ENCODE measurements at regions not wholly inside any gene's neighbourhood (a gene's known extent, or its start where the extent isn't known, plus 50 kb on each side); places are given as distances from the start of the nearest gene placed in this dataset.
"Not testable (repeated sequence)": the region's sequence is repeated elsewhere in the genome, so short reads cannot be mapped to it uniquely, and the experiment has no call there.

DNA sequence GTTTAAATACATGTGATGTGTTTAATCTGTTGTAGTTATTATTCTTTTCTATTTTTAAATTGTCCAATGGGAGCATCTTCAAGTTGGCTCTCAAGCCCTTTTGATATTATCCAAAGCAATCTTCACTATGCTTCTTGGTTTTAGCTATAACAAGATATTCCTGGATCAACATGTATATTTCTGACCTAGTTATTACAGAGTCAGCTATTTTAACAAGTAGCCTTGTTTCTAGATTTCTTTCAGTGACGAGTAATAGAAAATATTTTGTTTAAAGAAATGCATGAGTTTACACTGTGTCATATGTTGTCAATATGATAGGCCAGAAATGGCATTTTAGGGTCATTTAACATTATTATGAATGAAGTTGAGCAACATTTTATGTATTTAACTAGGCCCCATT is 421.8 kb upstream of the MAP2 start:
- no peak for DNase-seq
- intact Hi-C loops (cut with DNase I; ENCODE audit: low total_unique reads) = no loop called here
- H3K4me3 ChIP-seq = no peak overlapping the region
- no peaks in the 10 kb centered on the region for H3K4me1 ChIP-seq
- H3K27me3 ChIP-seq = no peaks in the 10 kb centered on the region
- no peaks in the 10 kb centered on the region for H3K36me3 ChIP-seq
- TF ChIP-seq, protein P1, sequence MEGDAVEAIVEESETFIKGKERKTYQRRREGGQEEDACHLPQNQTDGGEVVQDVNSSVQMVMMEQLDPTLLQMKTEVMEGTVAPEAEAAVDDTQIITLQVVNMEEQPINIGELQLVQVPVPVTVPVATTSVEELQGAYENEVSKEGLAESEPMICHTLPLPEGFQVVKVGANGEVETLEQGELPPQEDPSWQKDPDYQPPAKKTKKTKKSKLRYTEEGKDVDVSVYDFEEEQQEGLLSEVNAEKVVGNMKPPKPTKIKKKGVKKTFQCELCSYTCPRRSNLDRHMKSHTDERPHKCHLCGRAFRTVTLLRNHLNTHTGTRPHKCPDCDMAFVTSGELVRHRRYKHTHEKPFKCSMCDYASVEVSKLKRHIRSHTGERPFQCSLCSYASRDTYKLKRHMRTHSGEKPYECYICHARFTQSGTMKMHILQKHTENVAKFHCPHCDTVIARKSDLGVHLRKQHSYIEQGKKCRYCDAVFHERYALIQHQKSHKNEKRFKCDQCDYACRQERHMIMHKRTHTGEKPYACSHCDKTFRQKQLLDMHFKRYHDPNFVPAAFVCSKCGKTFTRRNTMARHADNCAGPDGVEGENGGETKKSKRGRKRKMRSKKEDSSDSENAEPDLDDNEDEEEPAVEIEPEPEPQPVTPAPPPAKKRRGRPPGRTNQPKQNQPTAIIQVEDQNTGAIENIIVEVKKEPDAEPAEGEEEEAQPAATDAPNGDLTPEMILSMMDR (IDR thresholded peaks at IDR 0.05) = no peak
- no peak for TF ChIP-seq POLR2A (IDR thresholded peaks at IDR 0.05)
- H3K9me3 ChIP-seq = no peaks in the 10 kb centered on the region
- no peak overlapping the region for H3K27ac ChIP-seq

DNA sequence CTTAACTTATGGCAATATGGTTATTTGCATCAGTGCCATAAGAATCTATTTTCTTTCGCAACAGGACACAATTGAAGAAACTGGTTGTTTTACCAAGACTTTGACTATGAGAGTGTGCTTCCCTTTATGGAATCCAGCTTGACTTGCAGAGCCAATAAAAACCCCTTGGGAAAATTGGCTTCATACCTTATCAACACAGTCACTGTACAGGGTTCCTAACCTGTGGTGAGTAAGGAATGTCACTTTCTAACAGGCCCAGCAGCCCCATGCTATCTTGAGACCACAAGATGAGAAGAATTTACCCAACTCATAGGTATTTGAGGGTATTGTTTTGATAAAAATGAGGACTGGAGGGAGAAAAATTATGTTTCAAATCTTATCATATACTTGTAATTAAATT is 418.5 kb upstream of the MAP2 start:
- DNase-seq = no peak
- Histone ChIP-seq H3K27ac (no peak overlapping the region), H3K36me3 (no peaks in the 10 kb centered on the region), H3K4me3 (no peak overlapping the region), H3K27me3 (no peaks in the 10 kb centered on the region), H3K4me1 (no peaks in the 10 kb centered on the region), H3K9me3 (no peaks in the 10 kb centered on the region)
- intact Hi-C loops (cut with DNase I; ENCODE audit: low total_unique reads) = no loop called here
- no peak for TF ChIP-seq POLR2A (IDR thresholded peaks at IDR 0.05)
- TF ChIP-seq, protein P1 (IDR thresholded peaks at IDR 0.05) = no peak

DNA sequence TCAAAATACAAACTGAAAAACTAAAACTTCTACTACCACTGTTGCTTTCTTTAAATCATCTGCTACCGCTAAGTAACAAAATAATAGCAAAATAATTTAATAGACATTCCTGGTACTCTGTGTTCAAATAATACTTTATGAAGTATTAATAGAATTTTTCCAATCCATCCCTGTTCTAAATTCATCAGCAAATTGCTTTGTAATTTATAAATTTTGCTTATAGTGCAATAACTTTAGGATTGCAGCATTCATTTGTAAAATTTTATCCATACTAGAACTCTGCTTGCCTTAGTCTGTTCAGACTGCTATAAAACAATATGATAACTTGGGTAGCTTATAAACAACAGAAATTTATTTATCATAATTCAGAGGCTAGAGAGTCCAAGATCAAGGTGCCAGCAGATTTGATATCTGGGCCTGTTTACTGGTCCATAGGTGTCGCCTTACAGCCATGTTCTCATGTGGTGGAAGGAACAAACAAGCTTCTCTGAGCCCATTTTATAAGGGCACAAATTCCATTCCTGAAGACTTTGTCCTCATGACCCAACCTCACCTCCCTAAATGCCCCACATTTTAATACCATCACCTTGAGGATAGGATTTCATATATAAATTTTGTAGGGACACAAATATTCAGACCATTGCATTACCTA is 415.1 kb upstream of the MAP2 start:
- Histone ChIP-seq H3K36me3 (no peaks in the 10 kb centered on the region), H3K27ac (no peak overlapping the region), H3K4me3 (no peak overlapping the region), H3K9me3 (no peaks in the 10 kb centered on the region), H3K4me1 (no peaks in the 10 kb centered on the region), H3K27me3 (no peaks in the 10 kb centered on the region)
- TF ChIP-seq POLR2A (IDR thresholded peaks at IDR 0.05) = no peak
- TF ChIP-seq, protein P1 (IDR thresholded peaks at IDR 0.05) = no peak
- intact Hi-C loops (cut with DNase I; ENCODE audit: low total_unique reads) = no loop called here
- no peak for DNase-seq

DNA sequence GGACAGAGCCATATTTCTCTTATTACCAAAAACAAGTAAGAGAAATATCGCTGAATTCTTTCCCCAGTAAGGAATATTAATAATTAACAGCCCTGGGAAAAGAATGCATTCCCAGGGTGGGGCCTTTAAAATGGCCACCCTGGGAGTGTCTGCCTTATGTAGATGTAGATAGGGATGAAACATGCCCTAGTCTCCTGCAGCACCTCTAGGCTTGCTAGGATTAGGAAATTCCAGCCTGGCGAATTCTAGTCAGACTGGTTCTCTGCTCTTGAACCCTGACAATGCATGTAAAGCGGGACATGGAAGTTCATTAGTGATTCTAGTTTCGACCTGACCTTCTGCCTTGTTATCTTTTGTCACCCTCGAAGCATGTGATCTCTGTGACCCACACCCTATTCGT is 405.2 kb upstream of the MAP2 start:
- H3K27me3 ChIP-seq; H3K9me3 ChIP-seq; H3K4me1 ChIP-seq; H3K27ac ChIP-seq; intact Hi-C loops (cut with DNase I; ENCODE audit: low total_unique reads); DNase-seq; H3K36me3 ChIP-seq; H3K4me3 ChIP-seq: not testable (repeated sequence)

DNA sequence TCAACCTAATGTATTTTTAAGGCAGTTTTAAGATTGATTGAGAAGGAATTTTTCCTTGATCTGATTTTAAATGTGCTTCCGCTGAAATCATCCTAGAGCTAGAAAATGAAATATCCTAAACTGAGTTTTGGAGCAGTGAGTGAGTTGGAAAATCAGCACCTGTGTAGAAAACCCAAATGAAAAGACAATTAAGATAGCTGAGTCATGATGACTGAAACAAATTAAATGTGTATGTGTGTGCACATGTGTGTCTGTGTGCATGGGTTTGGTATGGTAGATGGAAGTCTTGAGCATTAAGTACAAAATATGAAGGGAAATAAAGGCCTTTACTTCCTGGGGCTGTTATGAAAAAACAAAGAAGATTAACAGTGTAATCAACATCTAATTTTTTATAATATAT is 394.6 kb upstream of the MAP2 start:
- no peak for DNase-seq
- Histone ChIP-seq H3K36me3 (no peaks in the 10 kb centered on the region), H3K4me3 (no peak overlapping the region), H3K9me3 (no peaks in the 10 kb centered on the region), H3K27me3 (no peaks in the 10 kb centered on the region), H3K4me1 (no peaks in the 10 kb centered on the region), H3K27ac (no peak overlapping the region)
- no peak for TF ChIP-seq POLR2A (IDR thresholded peaks at IDR 0.05)
- TF ChIP-seq, protein P1 (IDR thresholded peaks at IDR 0.05) = no peak
- intact Hi-C loops (cut with DNase I; ENCODE audit: low total_unique reads) = no loop called here

DNA sequence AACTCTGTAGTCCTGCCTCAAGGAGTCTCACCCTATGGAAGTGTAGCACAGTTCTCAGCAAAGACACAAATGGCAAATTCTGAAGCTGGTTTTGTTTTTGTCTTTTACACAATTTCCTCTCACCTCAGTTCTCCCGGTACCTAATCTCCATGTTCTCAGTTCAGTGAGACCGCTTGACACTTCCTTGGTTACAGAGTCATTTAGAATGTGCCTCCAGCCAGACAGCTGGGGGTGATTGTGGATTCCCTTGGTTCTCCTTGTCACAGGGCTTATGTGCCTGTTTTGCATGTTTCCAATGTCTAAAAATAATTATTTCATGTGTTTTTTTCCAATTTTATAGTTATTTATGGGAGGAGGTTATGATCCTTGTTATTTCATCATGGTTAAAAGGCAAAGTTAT is 379.5 kb upstream of the MAP2 start:
- H3K36me3 ChIP-seq = no peaks in the 10 kb centered on the region
- DNase-seq = no peak
- H3K9me3 ChIP-seq = no peaks in the 10 kb centered on the region
- no peaks in the 10 kb centered on the region for H3K4me1 ChIP-seq
- H3K27ac ChIP-seq = no peak overlapping the region
- H3K4me3 ChIP-seq = no peak overlapping the region
- intact Hi-C loops (cut with DNase I; ENCODE audit: low total_unique reads) = no loop called here
- no peaks in the 10 kb centered on the region for H3K27me3 ChIP-seq
- TF ChIP-seq, protein P1 (IDR thresholded peaks at IDR 0.05) = no peak

Data from uterus (tissue), 3 donors.